KMS-11 (cell line): ENCODE measurements at regions not wholly inside any gene's neighbourhood (a gene's known extent, or its start where the extent isn't known, plus 50 kb on each side); places are given as distances from the start of the nearest gene placed in this dataset.

Experiments
- H2AFZ ChIP-seq: fragments of 200-600 bp; sonication (generic); 2 replicates; pipeline ENCODE4 v1.6.1; 2016; ENCODE audit warnings: antibody characterized with exemption, mixed run types, low read depth
- H3K27ac ChIP-seq: fragments of 200-600 bp; sonication (generic); 2 replicates; pipeline ENCODE4 v1.6.1; 2016; ENCODE audit warnings: mild to moderate bottlenecking, mixed run types
- H3K27me3 ChIP-seq: fragments of 200-600 bp; sonication (generic); 2 replicates; pipeline ENCODE4 v1.6.1; 2017; ENCODE audit warnings: mild to moderate bottlenecking, low read depth, mixed run types, moderate library complexity; ENCODE audit not compliant: insufficient read depth
- H3K36me3 ChIP-seq: fragments of 200-600 bp; sonication (generic); 2 replicates; pipeline ENCODE4 v1.6.1; 2017; ENCODE audit warnings: mild to moderate bottlenecking, mixed run types; ENCODE audit not compliant: insufficient read depth
- H3K4me1 ChIP-seq: fragments of 200-600 bp; sonication (generic); 2 replicates; pipeline ENCODE4 v1.6.1; 2016; ENCODE audit warnings: mild to moderate bottlenecking, low read depth, mixed run types; ENCODE audit not compliant: poor library complexity, severe bottlenecking
- H3K4me2 ChIP-seq: fragments of 200-600 bp; sonication (generic); 2 replicates; pipeline ENCODE4 v1.7.0; 2016; ENCODE audit warnings: mild to moderate bottlenecking, mixed run types
- H3K4me3 ChIP-seq: fragments of 200-600 bp; sonication (generic); IDR thresholded peaks from 2 replicates; pipeline ENCODE4 v1.6.1; 2017; ENCODE audit warnings: low read depth, low read length, mixed read lengths; ENCODE audit not compliant: insufficient read depth
- H3K79me2 ChIP-seq: fragments of 200-600 bp; sonication (generic); 2 replicates; pipeline ENCODE4 v1.6.1; 2016; ENCODE audit warnings: low read depth, mixed run types; ENCODE audit not compliant: insufficient read depth
- H3K9ac ChIP-seq: fragments of 200-600 bp; sonication (generic); 2 replicates; pipeline ENCODE4 v1.6.1; 2016; ENCODE audit warnings: mild to moderate bottlenecking, mixed run types
- H4K20me1 ChIP-seq: fragments of 200-600 bp; sonication (generic); 2 replicates; pipeline ENCODE4 v1.6.1; 2016; ENCODE audit warnings: mild to moderate bottlenecking, mixed run types; ENCODE audit not compliant: insufficient read depth
- TF ChIP-seq, protein P1 (sequence below): fragments of 200-600 bp; sonication (generic); conservative IDR thresholded peaks from 2 replicates; pipeline ENCODE4 v1.6.1; 2017; ENCODE audit warnings: low read depth, mild to moderate bottlenecking, antibody characterized with exemption, low read length, moderate library complexity, mixed read lengths

DNA sequence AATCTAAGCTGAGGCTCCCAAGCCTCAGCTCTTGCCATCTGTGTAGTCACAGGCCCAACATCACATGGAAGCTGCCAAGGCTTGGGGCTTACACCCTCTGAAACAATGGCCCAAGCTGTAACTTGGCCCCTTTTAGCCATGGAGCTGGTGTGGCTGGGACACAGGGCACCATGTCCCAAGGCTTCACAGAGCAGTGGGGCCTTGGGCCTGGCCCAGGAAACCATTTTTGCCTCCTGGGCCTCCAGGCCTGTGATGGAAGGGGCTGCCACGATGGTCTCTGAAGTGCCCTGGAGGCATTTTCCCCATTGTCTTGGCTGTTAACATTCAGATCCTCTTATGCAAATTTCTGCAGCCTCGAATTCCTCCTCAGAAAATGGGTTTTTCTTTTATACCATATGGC lies 952.3 kb upstream of the GOT2 start:
- Histone ChIP-seq H3K4me1 (no peaks in the 10 kb centered on the region), H3K36me3 (no peaks in the 10 kb centered on the region), H4K20me1 (no peaks in the 10 kb centered on the region), H3K9ac (no peak overlapping the region), H3K79me2 (no peaks in the 10 kb centered on the region), H3K4me2 (no peak overlapping the region), H3K27ac (no peak overlapping the region), H3K27me3 (no peaks in the 10 kb centered on the region), H2AFZ (no peak overlapping the region), H3K4me3 (no peak overlapping the region)
- TF ChIP-seq, protein P1, sequence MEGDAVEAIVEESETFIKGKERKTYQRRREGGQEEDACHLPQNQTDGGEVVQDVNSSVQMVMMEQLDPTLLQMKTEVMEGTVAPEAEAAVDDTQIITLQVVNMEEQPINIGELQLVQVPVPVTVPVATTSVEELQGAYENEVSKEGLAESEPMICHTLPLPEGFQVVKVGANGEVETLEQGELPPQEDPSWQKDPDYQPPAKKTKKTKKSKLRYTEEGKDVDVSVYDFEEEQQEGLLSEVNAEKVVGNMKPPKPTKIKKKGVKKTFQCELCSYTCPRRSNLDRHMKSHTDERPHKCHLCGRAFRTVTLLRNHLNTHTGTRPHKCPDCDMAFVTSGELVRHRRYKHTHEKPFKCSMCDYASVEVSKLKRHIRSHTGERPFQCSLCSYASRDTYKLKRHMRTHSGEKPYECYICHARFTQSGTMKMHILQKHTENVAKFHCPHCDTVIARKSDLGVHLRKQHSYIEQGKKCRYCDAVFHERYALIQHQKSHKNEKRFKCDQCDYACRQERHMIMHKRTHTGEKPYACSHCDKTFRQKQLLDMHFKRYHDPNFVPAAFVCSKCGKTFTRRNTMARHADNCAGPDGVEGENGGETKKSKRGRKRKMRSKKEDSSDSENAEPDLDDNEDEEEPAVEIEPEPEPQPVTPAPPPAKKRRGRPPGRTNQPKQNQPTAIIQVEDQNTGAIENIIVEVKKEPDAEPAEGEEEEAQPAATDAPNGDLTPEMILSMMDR, result no peak

DNA sequence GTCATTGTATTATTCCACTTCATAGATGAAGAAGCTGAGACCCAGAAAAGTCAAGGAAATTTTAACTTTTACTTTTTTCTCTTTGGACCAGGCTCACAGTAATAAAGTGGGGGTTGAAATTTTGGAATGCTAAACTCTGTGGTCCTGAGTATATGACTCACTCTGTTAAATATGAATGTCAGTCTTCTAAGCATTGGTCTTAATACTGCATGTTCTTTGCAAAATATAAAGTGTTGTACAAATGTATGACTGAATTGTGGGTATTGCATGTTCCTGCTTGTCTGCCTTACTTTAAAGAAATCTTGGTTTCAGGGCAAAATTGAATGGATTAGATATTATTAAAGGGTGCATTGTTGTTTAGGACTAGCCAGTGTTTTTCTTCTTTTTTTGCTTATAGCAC lies 950.8 kb upstream of the GOT2 start:
- H3K4me2 ChIP-seq, result no peak overlapping the region
- H3K9ac ChIP-seq, result no peak overlapping the region
- H3K27ac ChIP-seq, result no peak overlapping the region
- H3K79me2 ChIP-seq, result no peaks in the 10 kb centered on the region
- H2AFZ ChIP-seq, result no peak overlapping the region
- H4K20me1 ChIP-seq, result no peaks in the 10 kb centered on the region
- no peaks in the 10 kb centered on the region for H3K27me3 ChIP-seq
- H3K4me3 ChIP-seq, result no peak overlapping the region
- no peaks in the 10 kb centered on the region for H3K4me1 ChIP-seq
- H3K36me3 ChIP-seq, result no peaks in the 10 kb centered on the region
- TF ChIP-seq, protein P1, result no peak

DNA sequence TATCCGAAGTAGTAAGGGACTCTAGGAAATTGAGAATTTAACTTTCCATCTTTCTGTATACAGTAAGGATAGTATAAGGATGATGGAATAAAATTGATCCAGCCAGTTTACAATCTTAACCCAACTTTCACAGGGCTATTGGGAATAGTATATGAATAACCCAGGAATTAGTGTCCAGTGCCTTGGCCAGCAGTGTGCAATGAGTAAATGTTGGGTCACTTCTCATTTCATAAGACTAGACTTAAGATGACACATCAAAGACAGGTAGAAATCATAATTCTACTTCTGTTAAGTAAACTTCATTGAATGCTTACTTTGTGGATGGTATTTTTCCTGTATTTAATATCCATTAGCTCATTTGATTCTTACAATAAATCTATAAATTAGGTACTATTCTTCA lies 949.6 kb upstream of the GOT2 start:
- Histone ChIP-seq H3K9ac (no peak overlapping the region), H3K27ac (no peak overlapping the region), H3K79me2 (no peaks in the 10 kb centered on the region), H4K20me1 (no peaks in the 10 kb centered on the region), H3K27me3 (no peaks in the 10 kb centered on the region), H3K36me3 (no peaks in the 10 kb centered on the region), H3K4me2 (no peak overlapping the region), H2AFZ (no peak overlapping the region), H3K4me1 (no peaks in the 10 kb centered on the region), H3K4me3 (no peak overlapping the region)
- TF ChIP-seq, protein P1, result no peak

DNA sequence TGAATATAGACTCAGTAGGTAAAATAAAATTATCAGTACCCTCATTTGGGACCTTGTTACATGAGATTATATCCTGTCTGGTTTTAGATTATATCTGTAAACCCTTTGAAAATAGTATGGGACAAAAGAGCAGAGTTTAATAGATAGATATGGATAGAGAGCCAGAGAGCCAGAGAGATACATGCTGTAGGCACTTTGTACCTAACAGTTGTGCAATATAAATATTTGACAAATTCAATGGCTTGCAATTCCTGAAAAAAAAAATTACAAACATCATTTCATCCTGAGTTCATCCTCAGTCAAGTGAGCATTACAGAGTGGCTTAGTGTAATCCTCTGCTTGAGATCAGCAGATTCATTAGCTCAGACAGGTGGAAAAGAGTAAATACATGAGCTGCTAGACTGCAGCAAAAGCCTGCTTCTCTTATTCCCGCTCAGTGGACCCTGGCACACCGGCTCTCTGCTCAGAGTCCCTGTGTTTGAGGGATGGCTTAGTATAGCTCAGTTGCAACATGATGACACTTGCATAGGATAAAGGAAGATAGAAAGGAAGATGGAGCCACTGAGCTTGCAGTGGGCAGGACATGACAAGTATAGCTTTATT lies 931.6 kb upstream of the GOT2 start:
- H3K27me3 ChIP-seq, result no peaks in the 10 kb centered on the region

More for the DNA sequence above, 931.6 kb upstream of the GOT2 start:
- Histone ChIP-seq H4K20me1 (no peaks in the 10 kb centered on the region), H3K4me3 (no peak overlapping the region), H3K36me3 (no peaks in the 10 kb centered on the region), H3K4me1 (no peaks in the 10 kb centered on the region), H3K27ac (no peak overlapping the region), H3K79me2 (no peaks in the 10 kb centered on the region), H3K4me2 (no peak overlapping the region), H2AFZ (no peak overlapping the region), H3K9ac (no peak overlapping the region)
- TF ChIP-seq, protein P1, result no peak
